ENCODE measurements at regions not wholly inside any gene's neighbourhood (a gene's known extent, or its start where the extent isn't known, plus 50 kb on each side); places are given as distances from the start of the nearest gene placed in this dataset.

GRCh38 chr18:78873926-78874500 lies 105.6 kb upstream of the SALL3 start:
- no peak for TF ChIP-seq CTCF (IDR thresholded peaks at IDR 0.05)
- TF ChIP-seq POLR2A (IDR thresholded peaks at IDR 0.05) = no peak
